WERI-Rb-1 (cell line): ENCODE measurements at regions not wholly inside any gene's neighbourhood (a gene's known extent, or its start where the extent isn't known, plus 50 kb on each side); places are given as distances from the start of the nearest gene placed in this dataset.

Source experiments
- DNase-seq: peaks from one replicate; pipeline ENCODE4 v3.0.0-alpha.2; 2020
- H3K27ac ChIP-seq: fragments of 250-450 bp; sonication (Bioruptor Pico); 2 replicates; pipeline ENCODE4 v1.5.1; 2020; ENCODE audit warnings: mild to moderate bottlenecking, moderate library complexity
- H3K27me3 ChIP-seq: fragments of 250-450 bp; sonication (Bioruptor Pico); 2 replicates; pipeline ENCODE4 v1.5.1; 2021; ENCODE audit warnings: mild to moderate bottlenecking, low read depth, moderate library complexity; ENCODE audit not compliant: insufficient read depth, severe bottlenecking
- H3K36me3 ChIP-seq: fragments of 250-450 bp; sonication (Bioruptor Pico); 2 replicates; pipeline ENCODE4 v1.5.1; 2020; ENCODE audit warnings: mild to moderate bottlenecking, moderate library complexity
- H3K4me3 ChIP-seq: 2 replicates; pipeline ENCODE4 v1.5.1; 2011; ENCODE audit warnings: low read depth, mild to moderate bottlenecking, control low read depth, low read length
- H3K9me3 ChIP-seq: fragments of 250-450 bp; sonication (Bioruptor Pico); 2 replicates; pipeline ENCODE4 v1.5.1; 2021; ENCODE audit warnings: mild to moderate bottlenecking, moderate library complexity; ENCODE audit not compliant: severe bottlenecking
- TF ChIP-seq, protein P1 (sequence below): IDR thresholded peaks from 2 replicates; pipeline ENCODE4 v1.5.1; 2011; ENCODE audit warnings: low read depth, mild to moderate bottlenecking, control low read depth, inconsistent platforms, low read length

- H3K4me3 ChIP-seq: no peak overlapping the region
- TF ChIP-seq, protein P1, sequence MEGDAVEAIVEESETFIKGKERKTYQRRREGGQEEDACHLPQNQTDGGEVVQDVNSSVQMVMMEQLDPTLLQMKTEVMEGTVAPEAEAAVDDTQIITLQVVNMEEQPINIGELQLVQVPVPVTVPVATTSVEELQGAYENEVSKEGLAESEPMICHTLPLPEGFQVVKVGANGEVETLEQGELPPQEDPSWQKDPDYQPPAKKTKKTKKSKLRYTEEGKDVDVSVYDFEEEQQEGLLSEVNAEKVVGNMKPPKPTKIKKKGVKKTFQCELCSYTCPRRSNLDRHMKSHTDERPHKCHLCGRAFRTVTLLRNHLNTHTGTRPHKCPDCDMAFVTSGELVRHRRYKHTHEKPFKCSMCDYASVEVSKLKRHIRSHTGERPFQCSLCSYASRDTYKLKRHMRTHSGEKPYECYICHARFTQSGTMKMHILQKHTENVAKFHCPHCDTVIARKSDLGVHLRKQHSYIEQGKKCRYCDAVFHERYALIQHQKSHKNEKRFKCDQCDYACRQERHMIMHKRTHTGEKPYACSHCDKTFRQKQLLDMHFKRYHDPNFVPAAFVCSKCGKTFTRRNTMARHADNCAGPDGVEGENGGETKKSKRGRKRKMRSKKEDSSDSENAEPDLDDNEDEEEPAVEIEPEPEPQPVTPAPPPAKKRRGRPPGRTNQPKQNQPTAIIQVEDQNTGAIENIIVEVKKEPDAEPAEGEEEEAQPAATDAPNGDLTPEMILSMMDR: no peak
- no peak for DNase-seq
- H3K36me3 ChIP-seq: no peaks in the 10 kb centered on the region
- no peak overlapping the region for H3K27ac ChIP-seq
- no peaks in the 10 kb centered on the region for H3K27me3 ChIP-seq
- no peaks in the 10 kb centered on the region for H3K9me3 ChIP-seq
Measured at GRCh38 chr2:173623438-173624319, 269.0 kb downstream of the CDCA7 start.

- DNase-seq: no peak
- Histone ChIP-seq H3K36me3 (no peaks in the 10 kb centered on the region), H3K4me3 (no peak overlapping the region), H3K9me3 (no peaks in the 10 kb centered on the region), H3K27ac (no peak overlapping the region), H3K27me3 (no peaks in the 10 kb centered on the region)
- TF ChIP-seq, protein P1: no peak
Measured at GRCh38 chr2:173625315-173625714, 270.6 kb downstream of the CDCA7 start.

DNA sequence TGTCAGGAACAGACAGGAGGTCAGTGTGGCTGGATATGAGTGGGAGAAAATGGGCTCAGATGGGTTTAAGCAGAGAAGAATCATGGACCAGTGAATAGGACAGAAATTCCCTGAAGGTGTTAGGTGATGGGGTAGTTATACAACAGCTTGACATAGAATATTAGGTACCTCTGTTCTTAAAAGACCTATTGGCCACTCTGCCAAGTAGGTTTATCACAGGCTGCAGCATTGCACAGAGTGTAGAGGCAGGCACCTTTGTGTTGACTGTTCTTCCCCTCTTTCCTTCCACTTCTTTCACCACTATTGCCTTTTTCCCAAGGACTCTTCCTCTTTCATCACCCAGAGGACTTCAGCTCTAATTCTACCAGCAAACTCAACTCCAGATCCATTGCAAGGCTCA lies 274.4 kb downstream of the CDCA7 start:
- Histone ChIP-seq H3K27ac (no peak overlapping the region), H3K27me3 (no peaks in the 10 kb centered on the region), H3K9me3 (no peaks in the 10 kb centered on the region), H3K4me3 (no peak overlapping the region), H3K36me3 (no peaks in the 10 kb centered on the region)
- TF ChIP-seq, protein P1: no peak
- no peak for DNase-seq

GRCh38 chr2:173630425-173631126 lies 275.9 kb downstream of the CDCA7 start:
- H3K36me3 ChIP-seq: no peaks in the 10 kb centered on the region
- TF ChIP-seq, protein P1: no peak
- H3K27ac ChIP-seq: no peak overlapping the region
- DNase-seq: no peak
- no peaks in the 10 kb centered on the region for H3K9me3 ChIP-seq
- no peak overlapping the region for H3K4me3 ChIP-seq
- H3K27me3 ChIP-seq: no peaks in the 10 kb centered on the region

DNA sequence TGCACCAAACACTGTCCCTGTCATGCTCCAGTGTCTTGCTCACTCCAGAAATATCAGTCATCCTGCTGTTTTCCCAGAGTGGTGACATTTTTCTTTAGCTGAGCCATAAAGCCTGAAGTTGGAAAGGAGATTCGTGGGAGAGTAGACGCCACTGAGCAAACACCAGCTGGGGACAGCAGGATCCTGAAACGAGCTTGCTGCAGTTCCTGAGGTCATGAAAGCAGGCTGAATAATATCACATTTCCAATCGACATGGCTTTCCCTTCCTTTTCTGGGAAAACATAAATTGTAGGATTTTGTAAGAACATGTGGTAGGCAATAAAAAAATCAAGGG lies 276.4 kb downstream of the CDCA7 start:
- H3K27me3 ChIP-seq: no peaks in the 10 kb centered on the region
- H3K9me3 ChIP-seq: no peaks in the 10 kb centered on the region
- no peaks in the 10 kb centered on the region for H3K36me3 ChIP-seq
- TF ChIP-seq, protein P1: no peak
- no peak for DNase-seq
- no peak overlapping the region for H3K4me3 ChIP-seq
- H3K27ac ChIP-seq: no peak overlapping the region
